HFFc6 (cell line): ENCODE measurements at regions not wholly inside any gene's neighbourhood (a gene's known extent, or its start where the extent isn't known, plus 50 kb on each side); places are given as distances from the start of the nearest gene placed in this dataset.

Experiments used
- DNase-seq: peaks from one replicate; pipeline ENCODE4 v3.0.0-alpha.2; 2018
- H3K27ac Mint-ChIP-seq: 2 replicates; pipeline ENCODE4 v1.8.0; 2020; ENCODE audit warnings: mild to moderate bottlenecking, mixed read lengths
- H3K27me3 Mint-ChIP-seq: 2 replicates; pipeline ENCODE4 v1.8.0; 2021; ENCODE audit warnings: mild to moderate bottlenecking, moderate library complexity, mixed read lengths; ENCODE audit not compliant: insufficient read depth
- H3K36me3 Mint-ChIP-seq: 2 replicates; pipeline ENCODE4 v1.8.0; 2021; ENCODE audit warnings: low read depth, mixed read lengths
- H3K4me1 Mint-ChIP-seq: 2 replicates; pipeline ENCODE4 v1.8.0; 2020; ENCODE audit warnings: low read depth, mixed read lengths
- H3K4me3 Mint-ChIP-seq: 2 replicates; pipeline ENCODE4 v1.8.0; 2020; ENCODE audit warnings: mild to moderate bottlenecking, moderate library complexity, mixed read lengths
- H3K9me3 Mint-ChIP-seq: 2 replicates; pipeline ENCODE4 v1.8.0; 2020; ENCODE audit warnings: mild to moderate bottlenecking, mixed read lengths
- CTCF ChIP-seq: fragments of 200-600 bp; sonication (generic); IDR thresholded peaks from 2 replicates; pipeline ENCODE4 v1.5.0; 2021; ENCODE audit warnings: antibody characterized with exemption, mild to moderate bottlenecking

GRCh38 chr9:135290566-135290965 lies 189.0 kb upstream of the PPP1R26 start:
- H3K4me1 Mint-ChIP-seq: no peaks in the 10 kb centered on the region
- DNase-seq: no peak

GRCh38 chr9:135291165-135291564 lies 188.4 kb upstream of the PPP1R26 start:
- no peak for TF ChIP-seq CTCF
- Mint-ChIP-seq H3K4me3 (no peak overlapping the region), H3K27me3 (peaks cover 8% of the 10 kb centered on the region)

More at GRCh38 chr9:135290566-135290965, 189.0 kb upstream of the PPP1R26 start:
- no peak overlapping the region for H3K27ac Mint-ChIP-seq
- H3K27me3 Mint-ChIP-seq: peaks cover 8% of the 10 kb centered on the region
- H3K9me3 Mint-ChIP-seq: peaks cover 43% of the 10 kb centered on the region
- no peak overlapping the region; the same call in 1 of the 2 replicates for H3K4me3 Mint-ChIP-seq
- peaks cover 6% of the 10 kb centered on the region for H3K36me3 Mint-ChIP-seq
- TF ChIP-seq CTCF: no peak

GRCh38 chr9:135294836-135295235 lies 184.7 kb upstream of the PPP1R26 start:
- Mint-ChIP-seq H3K27ac (no peak overlapping the region), H3K36me3 (peaks cover 5% of the 10 kb centered on the region; the same call in 1 of the 2 replicates), H3K4me1 (no peaks in the 10 kb centered on the region), H3K27me3 (peaks cover 8% of the 10 kb centered on the region), H3K9me3 (peaks cover 38% of the 10 kb centered on the region), H3K4me3 (no peak overlapping the region)
- no peak for DNase-seq
- no peak for TF ChIP-seq CTCF

More at GRCh38 chr9:135291165-135291564, 188.4 kb upstream of the PPP1R26 start:
- Mint-ChIP-seq H3K27ac (no peak overlapping the region), H3K4me1 (no peaks in the 10 kb centered on the region), H3K9me3 (peaks cover 43% of the 10 kb centered on the region), H3K36me3 (peaks cover 6% of the 10 kb centered on the region)
- no peak for DNase-seq

GRCh38 chr9:135295551-135296300 lies 183.9 kb upstream of the PPP1R26 start:
- H3K4me3 Mint-ChIP-seq: no peak overlapping the region
- peaks cover 33% of the 10 kb centered on the region for H3K9me3 Mint-ChIP-seq
- H3K27me3 Mint-ChIP-seq: peaks cover 11% of the 10 kb centered on the region
- no peak overlapping the region for H3K27ac Mint-ChIP-seq
- TF ChIP-seq CTCF: no peak
- DNase-seq: no peak
- H3K4me1 Mint-ChIP-seq: no peaks in the 10 kb centered on the region
- 0 out of 2 replicates have a peak, but pooled peaks cover 5% of the 10 kb centered on the region for H3K36me3 Mint-ChIP-seq

GRCh38 chr9:135296735-135297455 lies 182.7 kb upstream of the PPP1R26 start:
- no peak for DNase-seq
- no peak for TF ChIP-seq CTCF
- Mint-ChIP-seq H3K27ac (no peak overlapping the region), H3K36me3 (0 out of 2 replicates have a peak, but pooled peaks cover 5% of the 10 kb centered on the region), H3K27me3 (peaks cover 7% of the 10 kb centered on the region), H3K4me3 (no peak overlapping the region), H3K4me1 (no peaks in the 10 kb centered on the region), H3K9me3 (peaks cover 29% of the 10 kb centered on the region)
